ENCODE measurements at regions not wholly inside any gene's neighbourhood (a gene's known extent, or its start where the extent isn't known, plus 50 kb on each side); places are given as distances from the start of the nearest gene placed in this dataset.

GRCh38 chr5:107169867-107170266 lies 500.9 kb downstream of the EFNA5 start:
- TF ChIP-seq ZNF2 (tag by site-specific recombination; IDR thresholded peaks at IDR 0.05) (no peak), ZNF362 (tag by site-specific recombination; IDR thresholded peaks at IDR 0.05) (no peak), ZNF704 (tag by site-specific recombination; IDR thresholded peaks at IDR 0.05) (no peak), ZNF18 (tag by site-specific recombination; IDR thresholded peaks at IDR 0.05) (no peak), ZNF148 (tag by site-specific recombination; IDR thresholded peaks at IDR 0.05; ENCODE audit: borderline replicate concordance) (no peak), ZNF654 (tag by site-specific recombination; IDR thresholded peaks at IDR 0.05; ENCODE audit: low read depth) (no peak), ZNF248 (tag by site-specific recombination; IDR thresholded peaks at IDR 0.05) (no peak), ZNF239 (tag by site-specific recombination; IDR thresholded peaks at IDR 0.05) (no peak), ZSCAN23 (tag by site-specific recombination; IDR thresholded peaks at IDR 0.05) (no peak), KLF7 (tag by site-specific recombination; IDR thresholded peaks at IDR 0.05; ENCODE audit: borderline replicate concordance) (no peak), ZIC2 (tag by site-specific recombination; IDR thresholded peaks at IDR 0.05) (no peak), ZNF510 (tag by site-specific recombination; IDR thresholded peaks at IDR 0.05; ENCODE audit: insufficient replicate concordance) (no peak), YY1 (tag by site-specific recombination; IDR thresholded peaks at IDR 0.05) (no peak), PRDM6 (tag by site-specific recombination; IDR thresholded peaks at IDR 0.05) (no peak), KLF17 (tag by site-specific recombination; IDR thresholded peaks at IDR 0.05) (no peak)
- Histone ChIP-seq H3K4me3 (ENCODE audit: low read depth, low read length) (no peak overlapping the region), H3K4me1 (ENCODE audit: control insufficient read depth, insufficient read depth, low read length) (no peaks in the 10 kb centered on the region), H3K27ac (ENCODE audit: extremely low read depth, low read depth, low read length) (no peak overlapping the region), H3K9me3 (ENCODE audit: control insufficient read depth, insufficient read depth, low read depth, low read length) (no peaks in the 10 kb centered on the region), H3K36me3 (ENCODE audit: control insufficient read depth in 2 of 2, insufficient read depth in 1 of 2, low read length in 2 of 2) (no peaks in the 10 kb centered on the region)
- POLR2A ChIA-PET: no interaction called here
- CTCF ChIA-PET: interaction anchor here (0.8 kb wide), 1 partner anchor 1047 kb away, joined by 4 read pairs; no protein-coding TSS in a partner anchor

Measured in HEK293 (cell line).